ENCODE measurements at regions not wholly inside any gene's neighbourhood (a gene's known extent, or its start where the extent isn't known, plus 50 kb on each side); places are given as distances from the start of the nearest gene placed in this dataset.

GRCh38 chr4:17010426-17011087, 112.1 kb upstream of the LDB2 start:
- TF ChIP-seq POLR2A (IDR thresholded peaks at IDR 0.05; ENCODE audit: low read depth, low read length) (no peak), TAF1 (IDR thresholded peaks at IDR 0.05; ENCODE audit: low read depth, low read length) (no peak), PAX5 (IDR thresholded peaks at IDR 0.05; ENCODE audit: insufficient read depth, low read length, severe bottlenecking) (no peak), POLR2AphosphoS5 (IDR thresholded peaks at IDR 0.05; ENCODE audit: low read depth, low read length) (no peak), SPI1 (IDR thresholded peaks at IDR 0.05; ENCODE audit: low read depth, low read length) (no peak)
